ENCODE measurements at regions not wholly inside any gene's neighbourhood (a gene's known extent, or its start where the extent isn't known, plus 50 kb on each side); places are given as distances from the start of the nearest gene placed in this dataset.

DNA sequence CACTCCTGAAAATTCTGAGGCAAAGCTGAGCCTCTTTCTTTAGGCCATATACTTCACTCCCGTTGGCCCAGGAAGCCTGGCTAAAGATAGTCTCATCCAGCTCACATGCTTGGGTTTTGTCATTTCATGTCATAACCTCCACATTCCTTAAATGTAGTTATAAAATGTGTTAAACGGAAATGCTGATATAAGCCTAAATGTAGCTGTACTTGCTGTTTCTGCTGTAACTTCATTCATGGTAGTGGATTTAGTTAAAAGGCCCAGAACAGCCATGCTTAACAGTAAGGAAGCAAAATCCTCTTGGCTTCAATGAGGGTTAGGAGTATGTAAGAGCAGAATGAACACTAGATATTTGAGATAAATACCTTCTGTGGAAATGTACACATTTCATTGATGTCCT lies 135.8 kb upstream of the TMEM161B start (continued):
- TF ChIP-seq, protein P1, sequence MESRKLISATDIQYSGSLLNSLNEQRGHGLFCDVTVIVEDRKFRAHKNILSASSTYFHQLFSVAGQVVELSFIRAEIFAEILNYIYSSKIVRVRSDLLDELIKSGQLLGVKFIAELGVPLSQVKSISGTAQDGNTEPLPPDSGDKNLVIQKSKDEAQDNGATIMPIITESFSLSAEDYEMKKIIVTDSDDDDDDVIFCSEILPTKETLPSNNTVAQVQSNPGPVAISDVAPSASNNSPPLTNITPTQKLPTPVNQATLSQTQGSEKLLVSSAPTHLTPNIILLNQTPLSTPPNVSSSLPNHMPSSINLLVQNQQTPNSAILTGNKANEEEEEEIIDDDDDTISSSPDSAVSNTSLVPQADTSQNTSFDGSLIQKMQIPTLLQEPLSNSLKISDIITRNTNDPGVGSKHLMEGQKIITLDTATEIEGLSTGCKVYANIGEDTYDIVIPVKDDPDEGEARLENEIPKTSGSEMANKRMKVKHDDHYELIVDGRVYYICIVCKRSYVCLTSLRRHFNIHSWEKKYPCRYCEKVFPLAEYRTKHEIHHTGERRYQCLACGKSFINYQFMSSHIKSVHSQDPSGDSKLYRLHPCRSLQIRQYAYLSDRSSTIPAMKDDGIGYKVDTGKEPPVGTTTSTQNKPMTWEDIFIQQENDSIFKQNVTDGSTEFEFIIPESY (IDR thresholded peaks at IDR 0.05) = no peak
- TF ChIP-seq FOXA2 (IDR thresholded peaks at IDR 0.05) (no peak), NR2F2 (IDR thresholded peaks at IDR 0.05) (no peak), HNF4G (IDR thresholded peaks at IDR 0.05) (no peak)

GRCh38 chr5:88401686-88402085 lies 133.0 kb upstream of the TMEM161B start:
- TF ChIP-seq, protein P1 (IDR thresholded peaks at IDR 0.05) = no peak
- TF ChIP-seq HNF4G (IDR thresholded peaks at IDR 0.05) (no peak), JUND (IDR thresholded peaks at IDR 0.05) (no peak), SP1 (IDR thresholded peaks at IDR 0.05) (no peak), HNF4A (conservative IDR thresholded peaks at IDR 0.05) (no peak), RXRA (IDR thresholded peaks at IDR 0.05) (no peak), FOXA2 (IDR thresholded peaks at IDR 0.05) (no peak), RAD21 (IDR thresholded peaks at IDR 0.05) (no peak), NR2F2 (IDR thresholded peaks at IDR 0.05) (no peak), GABPA (IDR thresholded peaks at IDR 0.05 in 1 of 2, conservative IDR thresholded peaks at IDR 0.05 in 1 of 2) (no peak), CTCF (IDR thresholded peaks at IDR 0.05; ENCODE audit: low read depth, low read length, missing input control) (no peak), EGR1 (IDR thresholded peaks at IDR 0.05; ENCODE audit: low read depth in 2 of 2) (no peak)
- TF ChIP-seq, protein P2, sequence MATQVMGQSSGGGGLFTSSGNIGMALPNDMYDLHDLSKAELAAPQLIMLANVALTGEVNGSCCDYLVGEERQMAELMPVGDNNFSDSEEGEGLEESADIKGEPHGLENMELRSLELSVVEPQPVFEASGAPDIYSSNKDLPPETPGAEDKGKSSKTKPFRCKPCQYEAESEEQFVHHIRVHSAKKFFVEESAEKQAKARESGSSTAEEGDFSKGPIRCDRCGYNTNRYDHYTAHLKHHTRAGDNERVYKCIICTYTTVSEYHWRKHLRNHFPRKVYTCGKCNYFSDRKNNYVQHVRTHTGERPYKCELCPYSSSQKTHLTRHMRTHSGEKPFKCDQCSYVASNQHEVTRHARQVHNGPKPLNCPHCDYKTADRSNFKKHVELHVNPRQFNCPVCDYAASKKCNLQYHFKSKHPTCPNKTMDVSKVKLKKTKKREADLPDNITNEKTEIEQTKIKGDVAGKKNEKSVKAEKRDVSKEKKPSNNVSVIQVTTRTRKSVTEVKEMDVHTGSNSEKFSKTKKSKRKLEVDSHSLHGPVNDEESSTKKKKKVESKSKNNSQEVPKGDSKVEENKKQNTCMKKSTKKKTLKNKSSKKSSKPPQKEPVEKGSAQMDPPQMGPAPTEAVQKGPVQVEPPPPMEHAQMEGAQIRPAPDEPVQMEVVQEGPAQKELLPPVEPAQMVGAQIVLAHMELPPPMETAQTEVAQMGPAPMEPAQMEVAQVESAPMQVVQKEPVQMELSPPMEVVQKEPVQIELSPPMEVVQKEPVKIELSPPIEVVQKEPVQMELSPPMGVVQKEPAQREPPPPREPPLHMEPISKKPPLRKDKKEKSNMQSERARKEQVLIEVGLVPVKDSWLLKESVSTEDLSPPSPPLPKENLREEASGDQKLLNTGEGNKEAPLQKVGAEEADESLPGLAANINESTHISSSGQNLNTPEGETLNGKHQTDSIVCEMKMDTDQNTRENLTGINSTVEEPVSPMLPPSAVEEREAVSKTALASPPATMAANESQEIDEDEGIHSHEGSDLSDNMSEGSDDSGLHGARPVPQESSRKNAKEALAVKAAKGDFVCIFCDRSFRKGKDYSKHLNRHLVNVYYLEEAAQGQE (IDR thresholded peaks at IDR 0.05) = no peak
- TF ChIP-seq, protein P3, sequence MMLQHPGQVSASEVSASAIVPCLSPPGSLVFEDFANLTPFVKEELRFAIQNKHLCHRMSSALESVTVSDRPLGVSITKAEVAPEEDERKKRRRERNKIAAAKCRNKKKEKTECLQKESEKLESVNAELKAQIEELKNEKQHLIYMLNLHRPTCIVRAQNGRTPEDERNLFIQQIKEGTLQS (IDR thresholded peaks at IDR 0.05) = no peak
- H3K27ac ChIP-seq (ENCODE audit: low read depth in 1 of 2, low read length in 2 of 2) = no peak overlapping the region
- no peaks in the 10 kb centered on the region for H3K27me3 ChIP-seq (ENCODE audit: control insufficient read depth in 4 of 4, insufficient read depth in 4 of 4, low read length in 3 of 4)
- no peaks in the 10 kb centered on the region for H3K9me3 ChIP-seq (ENCODE audit: control insufficient read depth in 4 of 4, low read length in 3 of 4)
- WGBS = 80% methylated on average over 4 of the region's 4 CpGs
- no peak overlapping the region for H3K9ac ChIP-seq (ENCODE audit: low read depth in 1 of 2, low read length in 2 of 2)
- no peak overlapping the region for H3K4me3 ChIP-seq (ENCODE audit: low read depth in 1 of 3, low read length in 3 of 3)
- no peaks in the 10 kb centered on the region for H3K4me1 ChIP-seq (ENCODE audit: control insufficient read depth in 4 of 4, insufficient read depth in 4 of 4, low read length in 3 of 4)
- no peak for DNase-seq (ENCODE audit: low spot score)
- H3K36me3 ChIP-seq (ENCODE audit: control insufficient read depth in 4 of 4, insufficient read depth in 3 of 4, low read depth in 1 of 4, low read length in 3 of 4) = no peaks in the 10 kb centered on the region
